SIG-M5 treated with dmso at 0.1 percent for 504 hours (cell line): ENCODE measurements at regions not wholly inside any gene's neighbourhood (a gene's known extent, or its start where the extent isn't known, plus 50 kb on each side); places are given as distances from the start of the nearest gene placed in this dataset.
A peak's percentile ranks its signal among the peaks of the same experiment; 100 is the strongest.
"Not testable (repeated sequence)": the region's sequence is repeated elsewhere in the genome, so short reads cannot be mapped to it uniquely, and the experiment has no call there.

Experiments
- DNase-seq: peaks from one replicate; lab custom pipeline; 2025; ENCODE audit not compliant: unreplicated experiment; lab: John Stamatoyannopoulos, UW

DNA sequence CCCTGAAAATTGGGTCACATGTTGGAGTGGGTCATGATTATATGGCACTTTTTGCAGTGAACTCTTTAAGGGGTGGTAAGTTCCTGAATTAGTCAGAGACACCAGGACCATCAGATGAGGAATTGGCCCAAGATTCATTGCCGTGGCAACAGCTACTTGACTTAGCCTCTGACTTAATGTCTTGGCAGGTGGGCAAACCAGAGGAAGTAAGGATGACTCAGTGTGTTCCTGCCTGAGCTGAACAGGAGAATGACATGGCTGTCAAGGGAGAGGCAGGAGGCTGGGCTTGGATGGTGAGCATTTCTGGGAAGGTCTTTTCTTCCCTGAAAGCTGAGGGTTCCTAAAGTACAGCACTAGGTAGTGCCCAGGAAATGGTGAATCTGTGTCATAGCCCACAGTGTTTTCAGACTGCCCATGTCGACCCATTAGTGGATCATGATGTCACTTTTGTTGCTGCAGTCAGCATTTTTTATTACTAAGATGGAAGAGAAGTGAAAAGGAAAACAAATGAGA is 170.1 kb upstream of the PWP1 start:
- DNase-seq: no peak

DNA sequence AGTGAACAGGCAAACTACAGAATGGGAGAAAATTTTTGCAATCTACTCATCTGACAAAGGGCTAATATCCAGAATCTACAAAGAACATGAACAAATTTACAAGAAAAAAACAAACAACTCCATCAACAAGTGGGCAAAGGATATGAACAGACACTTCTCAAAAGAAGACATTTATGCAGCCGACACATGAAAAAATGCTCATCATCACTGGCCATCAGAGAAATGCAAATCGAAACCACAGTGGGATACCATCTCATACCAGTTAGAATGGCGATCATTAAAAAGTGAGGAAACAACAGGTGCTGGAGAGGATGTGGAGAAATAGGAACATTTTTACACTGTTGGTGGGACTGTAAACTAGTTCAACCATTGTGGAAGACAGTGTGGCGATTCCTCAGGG is 167.8 kb upstream of the PWP1 start:
- DNase-seq: not testable (repeated sequence)

DNA sequence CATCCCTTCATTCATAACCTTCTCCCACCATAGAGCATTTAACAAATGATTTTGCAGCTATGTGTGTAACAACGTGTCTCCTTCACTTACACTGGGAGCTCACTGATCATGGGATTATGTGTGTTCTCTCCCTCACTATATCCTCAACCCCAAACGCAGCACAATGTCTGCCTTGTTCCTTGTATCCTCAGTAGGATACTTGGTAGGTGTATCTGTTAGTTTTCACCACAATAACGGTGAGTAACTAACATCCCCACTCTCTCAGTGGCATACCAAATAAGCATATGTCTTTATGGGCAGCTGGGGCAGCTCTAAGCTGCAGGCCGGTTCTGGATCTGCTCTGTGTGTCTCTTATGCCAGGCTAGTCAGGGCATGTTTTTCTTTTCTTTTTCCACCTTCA is 166.7 kb upstream of the PWP1 start:
- no peak for DNase-seq

DNA sequence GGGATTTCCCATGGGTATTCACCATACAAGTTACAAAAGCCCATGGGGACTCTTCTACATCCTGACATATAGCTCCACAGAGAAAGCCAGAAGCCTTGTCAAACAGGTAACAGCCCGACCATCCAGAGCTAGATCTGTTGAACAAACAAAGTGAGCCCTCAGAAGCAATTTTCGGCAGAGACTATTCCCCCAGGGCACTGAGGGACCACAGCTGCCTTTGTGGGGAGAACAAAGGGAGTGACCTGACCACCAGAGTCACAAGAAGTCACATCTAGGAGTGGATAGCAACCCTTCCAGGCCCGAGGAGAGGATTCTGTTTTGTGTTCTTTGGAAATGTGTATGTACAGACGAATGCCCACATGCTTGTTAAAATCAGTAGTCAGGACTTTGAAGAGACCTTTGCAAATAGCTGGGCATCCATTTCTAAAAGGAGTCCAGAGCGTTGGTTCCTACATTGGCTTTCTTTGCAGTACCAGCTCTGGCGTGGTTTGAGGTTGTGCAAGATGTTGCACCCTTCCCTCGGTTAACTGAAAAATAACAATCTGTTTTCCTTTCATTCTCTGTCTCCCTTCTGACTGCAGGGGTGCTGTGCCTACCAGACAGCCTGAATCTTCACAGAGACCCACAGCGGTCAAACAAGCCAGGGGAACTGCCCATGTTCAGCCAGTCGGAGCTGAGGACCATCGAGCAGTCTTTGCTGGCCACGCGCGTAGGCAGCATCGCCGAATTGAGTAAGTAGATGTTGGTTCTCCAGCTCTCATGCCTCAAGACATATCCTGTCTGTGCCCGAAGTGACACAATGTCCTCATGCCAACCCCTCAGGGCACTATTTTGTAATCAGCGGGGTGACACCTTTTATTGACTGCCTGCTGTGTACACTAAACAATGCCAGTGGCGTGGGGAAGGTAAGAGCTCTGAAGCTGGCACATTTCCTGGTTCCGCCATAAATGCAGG is 165.4 kb upstream of the PWP1 start:
- no peak for DNase-seq

DNA sequence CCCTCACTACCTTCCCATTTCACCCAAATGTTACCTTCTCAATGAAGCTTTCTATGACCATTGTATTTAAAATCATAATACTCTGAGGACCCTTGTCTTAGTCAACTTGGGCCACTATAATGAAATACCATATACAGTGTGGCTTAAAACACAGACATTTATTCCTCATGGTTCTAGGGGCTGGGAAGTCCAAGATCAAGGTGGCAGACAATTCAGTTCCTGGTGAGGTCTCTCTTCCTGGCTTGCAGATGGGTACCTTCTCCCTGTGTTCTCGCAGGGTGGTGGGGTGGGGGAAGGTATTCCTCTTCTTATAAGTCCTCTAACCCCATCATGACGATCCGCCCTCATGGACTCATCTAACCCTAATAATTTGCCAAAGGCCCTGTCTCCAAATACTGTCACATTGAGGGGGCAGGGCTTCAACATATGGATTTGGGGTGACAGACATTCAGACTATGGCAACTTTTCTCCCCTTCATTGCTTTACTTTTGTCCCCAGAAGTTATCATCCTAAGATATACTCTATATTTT is 163.7 kb upstream of the PWP1 start:
- DNase-seq: no peak

DNA sequence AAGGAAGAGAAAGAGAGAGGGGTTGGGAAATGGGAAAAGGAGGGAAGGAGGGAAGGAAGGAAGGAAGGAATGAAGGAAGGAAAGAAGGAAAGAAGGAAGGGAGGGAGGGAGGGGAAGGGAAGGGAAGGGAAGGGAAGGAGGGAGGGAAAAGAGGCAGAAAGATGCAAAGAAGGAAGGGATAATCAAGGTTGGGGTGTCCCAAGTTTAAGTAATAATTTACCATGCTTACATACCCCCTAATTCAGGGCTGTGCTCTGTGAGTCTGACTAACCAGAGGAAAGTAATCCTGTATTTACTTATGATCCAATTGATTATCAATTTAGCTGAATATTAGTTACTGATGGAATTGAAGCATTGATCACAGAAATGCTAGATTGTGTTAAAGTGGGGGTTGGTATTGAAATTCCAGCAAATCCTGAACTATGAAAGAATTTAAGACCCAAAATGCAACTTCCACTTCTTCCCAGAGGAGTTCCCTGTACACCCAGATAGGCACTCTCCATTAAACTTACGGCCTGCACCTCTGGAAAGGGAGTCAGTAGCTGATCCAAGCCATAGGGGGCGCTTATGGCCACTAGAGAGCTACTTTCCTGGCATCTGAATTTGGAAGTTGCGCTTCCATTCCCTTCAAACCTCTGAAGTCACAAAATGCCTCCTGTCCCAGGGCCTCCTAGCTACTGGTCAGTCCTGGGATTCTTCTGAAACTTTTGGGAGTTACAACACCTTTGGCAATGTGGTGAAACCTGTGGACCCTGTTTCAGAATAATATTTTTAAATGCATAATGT is 162.7 kb upstream of the PWP1 start:
- DNase-seq: no peak

DNA sequence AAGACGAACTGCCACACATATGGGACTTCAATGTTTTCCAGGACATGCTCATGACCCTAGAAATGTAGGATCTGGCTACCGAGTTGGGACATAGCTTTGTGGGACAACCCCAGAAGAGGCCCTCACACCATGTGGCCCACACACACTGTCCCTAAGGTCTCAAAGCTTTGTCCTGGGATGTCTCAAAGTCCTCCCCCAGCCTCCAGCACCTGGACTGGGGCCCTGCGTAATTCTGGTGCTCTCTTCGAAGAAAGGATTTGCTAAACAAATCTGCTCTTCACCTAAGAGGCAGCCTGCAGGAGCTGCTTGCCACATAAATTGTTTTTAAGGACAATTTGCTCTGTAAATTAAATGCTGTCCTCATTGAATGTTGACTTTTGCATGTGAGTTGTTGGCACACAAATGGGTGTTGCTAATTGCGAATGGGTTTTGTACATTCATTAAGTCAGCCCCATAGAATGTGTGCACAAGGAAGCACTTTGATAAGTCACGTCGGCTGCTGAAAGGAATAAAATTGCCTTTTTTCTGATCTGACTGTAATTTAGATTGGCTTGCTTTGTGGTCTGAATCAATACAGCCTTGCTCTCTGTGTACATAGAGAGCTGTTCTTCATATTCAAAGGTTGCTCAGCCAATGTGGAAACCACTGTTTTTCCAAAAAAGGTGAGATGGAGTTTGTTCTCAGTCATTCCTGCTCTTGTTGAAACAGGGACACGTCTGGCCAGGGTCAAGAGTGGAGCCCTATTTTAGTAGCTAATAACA is 161.6 kb upstream of the PWP1 start:
- DNase-seq: no peak

DNA sequence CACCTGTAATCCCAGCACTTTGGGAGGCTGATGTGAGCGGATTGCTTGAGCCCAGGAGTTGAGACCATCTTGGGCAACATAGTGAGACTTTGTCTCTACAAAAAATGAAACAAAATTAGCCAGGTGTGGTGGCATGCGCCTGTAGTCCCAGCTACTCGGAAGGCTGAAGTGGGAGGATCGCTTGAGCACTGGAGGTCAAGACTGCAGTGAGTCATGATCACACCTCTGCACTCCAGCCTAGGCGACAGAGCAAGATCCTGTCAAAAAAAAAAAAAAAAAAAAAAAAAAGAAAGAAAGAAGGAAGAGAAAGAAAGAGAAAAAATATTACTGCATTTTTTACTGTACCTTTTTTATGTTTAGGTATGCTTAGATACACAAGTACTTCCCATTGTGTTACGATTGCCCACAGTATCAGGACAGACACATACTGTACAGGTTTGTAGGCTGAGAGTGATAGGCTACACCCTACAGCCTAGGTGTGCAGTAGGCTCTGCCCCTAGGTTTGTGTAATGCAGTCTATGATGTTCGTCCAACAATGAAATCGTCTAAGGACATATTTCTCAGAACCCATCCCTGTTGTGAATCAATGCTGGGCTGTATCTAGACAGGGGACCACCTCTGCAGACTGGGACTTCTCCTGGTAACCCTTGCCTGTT is 160.4 kb upstream of the PWP1 start:
- no peak for DNase-seq

DNA sequence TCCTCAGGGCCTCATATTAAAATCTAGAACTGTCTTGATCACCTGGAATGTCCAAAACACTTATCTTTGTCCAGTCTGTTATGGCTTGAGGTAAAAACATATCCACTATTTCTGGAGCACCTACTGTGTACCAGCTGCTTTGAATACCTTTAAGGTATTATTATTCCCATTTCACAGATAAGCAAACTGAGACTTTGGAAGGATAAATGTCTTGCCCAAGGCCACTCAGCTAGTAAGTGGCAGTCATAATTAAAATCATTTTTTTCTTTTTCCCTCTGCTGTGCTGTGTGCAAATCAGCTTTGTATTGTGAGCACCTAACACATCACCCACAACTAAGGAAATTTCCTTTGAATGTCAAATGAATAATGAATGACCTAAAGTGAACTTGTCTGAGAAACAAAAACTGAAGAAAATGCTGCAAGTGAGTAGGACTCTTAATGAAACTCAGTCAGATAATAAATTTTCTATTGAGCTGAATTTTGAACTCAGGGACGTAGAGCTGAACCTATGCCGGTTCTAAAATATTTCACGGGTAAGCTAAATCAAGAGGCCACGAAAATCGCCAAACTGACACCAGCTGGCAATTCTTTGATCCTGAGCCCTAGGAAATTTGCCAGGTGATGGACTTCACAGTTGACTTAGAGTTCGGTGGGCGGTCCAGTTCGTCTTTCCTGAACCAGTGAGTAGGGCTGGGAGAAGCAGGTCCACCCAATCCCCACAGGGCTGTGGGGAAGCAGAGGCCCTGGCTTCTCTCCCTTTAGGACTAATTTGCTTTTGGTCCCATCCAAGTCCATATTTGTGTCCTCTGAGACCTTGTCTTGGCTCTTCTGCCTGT is 159.7 kb upstream of the PWP1 start:
- no peak for DNase-seq

DNA sequence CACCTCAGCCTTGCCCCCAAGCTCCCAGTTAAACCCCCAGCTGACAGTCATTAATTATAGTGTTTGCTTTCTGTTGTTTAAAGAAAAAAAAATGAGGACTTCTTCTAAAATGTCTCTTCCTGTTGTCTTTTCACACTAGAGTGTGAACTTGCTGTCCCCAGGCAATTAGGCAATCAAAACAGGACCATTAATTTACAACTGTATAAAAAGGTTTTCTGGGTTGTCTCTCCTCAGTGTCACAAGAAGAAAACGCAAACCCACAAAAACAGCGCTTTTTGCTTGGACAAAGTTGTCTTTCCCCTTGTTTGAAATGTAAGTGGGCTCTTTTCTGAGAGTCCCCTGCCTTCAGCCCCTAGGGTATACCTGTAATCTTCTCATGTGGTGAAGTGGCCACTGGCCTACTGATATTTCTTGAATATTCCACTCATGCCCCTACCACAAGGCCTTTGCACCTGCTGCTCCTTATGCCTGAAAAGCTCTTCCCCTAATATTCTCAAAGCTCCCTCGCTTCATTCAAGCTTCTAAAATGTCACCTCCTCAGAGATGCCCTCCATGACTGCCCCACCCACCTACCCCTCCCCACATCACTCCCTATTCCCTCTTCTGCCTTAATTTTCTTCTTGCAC is 158.9 kb upstream of the PWP1 start:
- no peak for DNase-seq

DNA sequence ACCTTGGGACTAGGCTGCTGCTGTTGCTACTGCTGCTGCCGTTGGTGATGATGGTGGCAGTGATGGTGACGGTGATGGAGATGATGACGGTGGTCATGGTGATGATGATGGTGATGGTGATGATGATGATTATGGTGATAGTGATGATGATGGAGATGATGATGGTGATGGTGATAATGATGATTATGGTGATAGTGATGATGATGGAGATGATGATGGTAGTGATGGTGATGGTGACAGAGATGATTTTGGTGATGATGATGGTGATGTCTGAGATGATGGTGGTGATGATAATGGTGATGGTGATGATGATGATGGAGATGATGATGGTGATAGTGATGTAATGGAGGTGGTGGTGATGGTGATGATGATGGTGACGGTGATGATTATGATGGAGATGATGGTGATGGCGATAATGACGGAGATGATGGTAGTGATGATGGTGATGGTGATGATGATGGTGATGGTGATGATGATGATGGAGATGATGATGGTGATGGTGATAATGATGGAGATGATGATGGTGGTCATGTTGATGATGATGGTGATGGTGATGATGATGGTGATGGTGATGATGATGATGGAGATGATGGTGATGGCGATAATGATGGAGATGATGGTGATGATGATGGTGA is 156.8 kb upstream of the PWP1 start:
- no peak for DNase-seq

DNA sequence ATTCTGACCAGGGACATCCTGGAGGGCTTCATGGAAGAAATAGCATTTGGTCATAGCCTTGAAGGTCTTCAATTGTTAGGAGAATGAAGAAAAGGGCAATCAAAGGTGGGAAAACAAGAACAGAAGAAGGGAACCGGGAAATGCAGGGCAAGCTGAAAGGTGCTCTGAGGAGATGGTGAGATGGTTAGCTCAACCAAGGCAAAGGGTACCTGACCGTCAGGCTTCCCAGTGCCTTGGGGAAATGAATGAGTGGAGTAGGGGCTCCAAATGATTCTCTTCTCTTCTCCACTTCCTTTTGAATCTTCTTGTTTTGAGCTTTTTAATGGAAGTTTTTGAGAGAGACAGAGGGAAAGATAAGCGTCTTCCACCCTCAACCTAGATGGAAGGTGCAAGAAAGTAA is 155.6 kb upstream of the PWP1 start:
- no peak for DNase-seq

DNA sequence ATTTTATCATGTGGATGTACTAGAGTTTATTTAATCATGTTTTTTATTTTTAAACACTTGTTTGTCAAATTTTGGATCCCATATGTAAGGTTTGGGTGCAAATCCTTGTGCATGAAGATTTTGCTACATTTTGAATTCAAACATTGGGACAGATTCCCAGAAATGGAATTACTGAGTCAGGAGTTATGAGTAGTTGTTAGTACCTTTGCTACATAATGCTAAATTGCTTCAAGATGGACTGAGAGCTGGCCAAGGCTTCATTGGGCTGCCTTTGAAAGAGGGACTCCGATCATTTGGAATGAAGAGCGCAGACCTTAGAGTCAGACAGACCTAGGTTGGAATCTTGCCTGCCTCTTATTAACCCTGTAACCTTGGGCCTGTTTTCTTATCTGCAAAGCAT is 154.9 kb upstream of the PWP1 start:
- no peak for DNase-seq

DNA sequence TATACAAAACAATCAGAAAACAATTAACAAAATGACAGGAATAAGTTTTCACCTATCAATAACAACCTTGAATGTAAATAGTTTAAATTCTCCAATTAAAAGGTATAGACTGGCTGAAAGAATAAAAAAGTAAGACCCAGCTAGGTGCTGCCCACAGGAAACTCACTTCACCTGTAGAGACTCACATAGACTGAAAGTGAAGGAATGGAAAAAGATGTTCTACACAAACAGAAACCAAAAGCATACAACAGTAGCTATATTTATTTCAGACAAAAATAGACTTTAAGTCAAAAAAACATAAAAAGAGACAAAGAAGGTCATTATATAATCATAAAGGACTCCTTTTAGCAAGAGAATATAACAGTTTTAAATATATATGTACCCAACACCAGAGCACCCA is 152.4 kb upstream of the PWP1 start:
- DNase-seq: no peak

DNA sequence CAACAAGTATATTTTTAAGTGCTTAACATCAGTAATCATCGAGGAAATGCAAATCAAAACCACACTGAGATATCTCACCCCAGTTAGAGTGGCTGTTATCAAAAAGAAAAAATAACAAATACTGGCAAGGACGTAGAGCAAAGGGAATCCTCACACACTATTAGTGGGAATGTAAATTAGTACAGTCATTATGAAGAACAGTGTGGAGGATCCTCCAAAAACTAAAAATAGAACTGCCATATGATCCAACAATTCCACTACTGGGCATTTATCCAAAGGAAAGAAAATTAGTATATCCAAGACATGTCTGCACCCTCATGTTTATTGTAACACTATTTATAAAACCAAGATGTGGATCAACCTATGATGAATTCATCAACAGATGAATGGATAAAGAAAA is 149.0 kb upstream of the PWP1 start:
- no peak for DNase-seq

DNA sequence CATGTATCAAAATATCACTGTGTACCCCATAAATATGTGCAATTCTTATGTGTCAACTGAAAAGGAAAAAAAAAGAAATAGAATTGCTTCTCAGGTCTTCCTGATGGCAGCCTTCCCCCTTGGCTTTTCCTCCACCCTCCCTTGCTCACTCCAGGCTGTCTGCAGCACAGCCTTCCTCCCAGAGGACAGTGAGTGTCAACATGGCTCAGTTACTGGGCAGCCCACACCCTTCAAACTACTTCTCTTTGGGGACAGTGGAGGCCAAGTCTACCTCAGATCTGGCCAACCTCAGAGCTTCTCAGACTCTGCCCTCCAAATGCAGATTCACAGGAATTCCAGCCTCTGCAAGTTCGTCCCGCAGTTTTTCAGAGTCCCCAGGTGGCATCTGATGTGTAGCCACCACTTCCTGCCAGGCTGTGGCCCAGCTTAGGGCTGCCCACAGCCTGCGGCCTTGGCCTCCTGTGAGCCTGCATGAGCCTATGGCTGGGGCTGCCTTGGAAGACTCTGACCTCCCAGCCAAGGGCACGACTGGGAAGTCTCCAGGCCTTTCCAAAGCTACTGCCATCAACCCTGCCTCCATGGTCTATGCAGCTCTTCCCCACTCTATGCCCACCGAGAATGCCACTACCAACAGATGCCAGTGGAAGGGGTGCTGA is 148.0 kb upstream of the PWP1 start:
- no peak for DNase-seq

DNA sequence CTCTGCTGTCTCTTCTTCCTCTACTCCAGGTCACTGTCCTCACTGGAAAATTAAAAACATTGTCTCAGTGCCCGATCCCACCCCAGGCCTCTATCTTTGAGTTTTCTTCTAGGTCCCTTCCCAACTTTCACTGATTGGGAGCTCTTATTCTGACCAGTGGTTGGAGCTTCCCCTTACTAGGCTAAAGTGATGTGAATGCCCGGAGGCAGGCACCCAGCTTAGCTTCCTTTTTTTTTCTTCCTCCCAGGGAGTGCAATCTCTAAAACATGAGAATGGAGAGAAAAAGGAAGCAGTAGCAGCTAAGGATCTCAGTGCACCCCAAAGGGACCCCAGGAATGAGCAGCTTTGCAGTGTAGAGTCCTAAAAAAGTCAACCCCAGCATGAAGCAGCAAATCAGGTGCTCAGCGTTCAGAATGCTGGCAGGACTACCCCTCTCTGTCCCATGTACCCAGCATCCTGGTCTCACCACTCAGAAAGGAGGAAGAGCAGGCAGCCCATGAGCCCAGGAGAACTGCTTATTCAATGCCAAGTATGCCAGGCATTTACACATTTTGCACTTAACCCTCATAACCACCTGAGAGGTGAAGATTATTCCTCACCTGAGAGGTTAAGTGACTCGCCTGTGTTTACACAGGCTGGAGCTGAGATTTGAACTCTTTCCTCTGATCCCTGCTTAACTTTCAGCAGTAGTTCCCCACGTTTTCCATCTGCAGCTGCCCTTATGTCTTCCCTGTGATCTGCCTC is 146.2 kb upstream of the PWP1 start:
- peak; percentile 12 for DNase-seq
